ENCODE measurements at regions not wholly inside any gene's neighbourhood (a gene's known extent, or its start where the extent isn't known, plus 50 kb on each side); places are given as distances from the start of the nearest gene placed in this dataset.

DNA sequence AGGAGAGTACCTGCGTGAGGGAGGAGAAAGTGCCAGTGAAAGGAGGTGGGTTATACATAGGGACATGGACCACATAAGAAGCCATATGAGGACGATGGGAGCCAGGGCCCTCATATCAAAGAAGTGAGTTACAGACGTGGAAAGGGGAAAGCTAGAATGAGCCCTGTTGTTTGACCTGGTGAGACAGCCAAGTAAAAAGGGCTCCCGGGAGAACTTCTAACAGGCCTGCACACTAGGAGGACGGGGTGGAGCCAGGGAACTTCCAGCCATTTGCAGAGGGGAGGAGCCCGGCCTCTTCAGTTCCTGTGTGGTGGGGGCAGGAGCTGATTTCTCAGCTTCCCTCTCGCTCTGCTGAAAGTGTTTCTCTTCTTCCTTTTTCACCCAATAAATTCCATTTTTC, 84.1 kb upstream of the SLC66A3 start:
- Histone ChIP-seq H3F3A (ENCODE audit: low read depth) (no peaks in the 10 kb centered on the region), H3K9me2 (replicated peaks; ENCODE audit: low read depth, low read length) (no peaks in the 10 kb centered on the region), H3K4me1 (ENCODE audit: insufficient read depth, low read length, poor library complexity, severe bottlenecking) (peaks cover 15% of the 10 kb centered on the region), H3K27me3 (ENCODE audit: insufficient read depth, low read length, poor library complexity, severe bottlenecking) (no peaks in the 10 kb centered on the region), H4K20me1 (ENCODE audit: insufficient read depth, low read length, poor library complexity, severe bottlenecking) (no peaks in the 10 kb centered on the region), H3K4me3 (ENCODE audit: low read length, poor library complexity, severe bottlenecking) (no peak overlapping the region), H3K9ac (ENCODE audit: low read depth, low read length, poor library complexity, severe bottlenecking) (no peak overlapping the region), H3K9me3 (ENCODE audit: insufficient read depth, low read depth, low read length) (no peaks in the 10 kb centered on the region), H3K79me2 (ENCODE audit: insufficient read depth, low read length) (no peaks in the 10 kb centered on the region), H3K4me2 (ENCODE audit: low read depth, low read length, poor library complexity, severe bottlenecking) (no peak overlapping the region), H2AFZ (ENCODE audit: low read length) (peak overlapping the region; percentile 66), H3K36me3 (ENCODE audit: insufficient read depth, low read length) (no peaks in the 10 kb centered on the region)
- TF ChIP-seq EZH2phosphoT487 (IDR thresholded peaks at IDR 0.05; ENCODE audit: borderline replicate concordance), result no peak
- TF ChIP-seq, protein P1, sequence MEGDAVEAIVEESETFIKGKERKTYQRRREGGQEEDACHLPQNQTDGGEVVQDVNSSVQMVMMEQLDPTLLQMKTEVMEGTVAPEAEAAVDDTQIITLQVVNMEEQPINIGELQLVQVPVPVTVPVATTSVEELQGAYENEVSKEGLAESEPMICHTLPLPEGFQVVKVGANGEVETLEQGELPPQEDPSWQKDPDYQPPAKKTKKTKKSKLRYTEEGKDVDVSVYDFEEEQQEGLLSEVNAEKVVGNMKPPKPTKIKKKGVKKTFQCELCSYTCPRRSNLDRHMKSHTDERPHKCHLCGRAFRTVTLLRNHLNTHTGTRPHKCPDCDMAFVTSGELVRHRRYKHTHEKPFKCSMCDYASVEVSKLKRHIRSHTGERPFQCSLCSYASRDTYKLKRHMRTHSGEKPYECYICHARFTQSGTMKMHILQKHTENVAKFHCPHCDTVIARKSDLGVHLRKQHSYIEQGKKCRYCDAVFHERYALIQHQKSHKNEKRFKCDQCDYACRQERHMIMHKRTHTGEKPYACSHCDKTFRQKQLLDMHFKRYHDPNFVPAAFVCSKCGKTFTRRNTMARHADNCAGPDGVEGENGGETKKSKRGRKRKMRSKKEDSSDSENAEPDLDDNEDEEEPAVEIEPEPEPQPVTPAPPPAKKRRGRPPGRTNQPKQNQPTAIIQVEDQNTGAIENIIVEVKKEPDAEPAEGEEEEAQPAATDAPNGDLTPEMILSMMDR (conservative IDR thresholded peaks at IDR 0.05; ENCODE audit: low read length), result no peak

DNA sequence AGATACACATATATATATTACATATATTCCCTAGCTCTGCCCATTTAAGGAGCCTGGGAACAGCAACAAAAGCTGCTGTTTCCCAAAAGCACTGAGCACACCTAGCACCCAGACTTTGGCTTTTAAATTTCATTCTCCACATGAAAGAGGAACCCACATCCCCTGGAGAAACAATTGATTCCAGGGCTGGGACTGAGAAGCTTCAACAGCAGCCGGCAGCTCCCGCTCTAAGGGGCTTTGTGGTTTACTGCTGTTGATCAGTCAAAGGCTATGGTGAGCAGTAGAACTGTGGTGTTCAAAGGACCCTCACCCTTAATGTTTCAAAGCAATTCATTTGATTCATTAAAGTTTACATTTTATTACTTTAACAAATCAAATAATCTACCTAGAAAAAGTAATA, 83.3 kb upstream of the SLC66A3 start:
- peak overlapping the region; percentile 50 for H3K4me2 ChIP-seq (ENCODE audit: low read depth, low read length, poor library complexity, severe bottlenecking)
- no peaks in the 10 kb centered on the region for H3K27me3 ChIP-seq (ENCODE audit: insufficient read depth, low read length, poor library complexity, severe bottlenecking)
- no peaks in the 10 kb centered on the region for H4K20me1 ChIP-seq (ENCODE audit: insufficient read depth, low read length, poor library complexity, severe bottlenecking)
- no peak overlapping the region for H3K9ac ChIP-seq (ENCODE audit: low read depth, low read length, poor library complexity, severe bottlenecking)
- no peak for TF ChIP-seq EZH2phosphoT487 (IDR thresholded peaks at IDR 0.05; ENCODE audit: borderline replicate concordance)
- TF ChIP-seq, protein P1 (conservative IDR thresholded peaks at IDR 0.05; ENCODE audit: low read length), result no peak
- no peaks in the 10 kb centered on the region for H3K36me3 ChIP-seq (ENCODE audit: insufficient read depth, low read length)
- no peak overlapping the region for H3K4me3 ChIP-seq (ENCODE audit: low read length, poor library complexity, severe bottlenecking)
- no peaks in the 10 kb centered on the region for H3K9me2 ChIP-seq (replicated peaks; ENCODE audit: low read depth, low read length)
- no peaks in the 10 kb centered on the region for H3K9me3 ChIP-seq (ENCODE audit: insufficient read depth, low read depth, low read length)
- H2AFZ ChIP-seq (ENCODE audit: low read length), result peak overlapping the region; percentile 66
- H3F3A ChIP-seq (ENCODE audit: low read depth), result no peaks in the 10 kb centered on the region
- H3K4me1 ChIP-seq (ENCODE audit: insufficient read depth, low read length, poor library complexity, severe bottlenecking), result peaks cover 15% of the 10 kb centered on the region
- no peaks in the 10 kb centered on the region for H3K79me2 ChIP-seq (ENCODE audit: insufficient read depth, low read length)

DNA sequence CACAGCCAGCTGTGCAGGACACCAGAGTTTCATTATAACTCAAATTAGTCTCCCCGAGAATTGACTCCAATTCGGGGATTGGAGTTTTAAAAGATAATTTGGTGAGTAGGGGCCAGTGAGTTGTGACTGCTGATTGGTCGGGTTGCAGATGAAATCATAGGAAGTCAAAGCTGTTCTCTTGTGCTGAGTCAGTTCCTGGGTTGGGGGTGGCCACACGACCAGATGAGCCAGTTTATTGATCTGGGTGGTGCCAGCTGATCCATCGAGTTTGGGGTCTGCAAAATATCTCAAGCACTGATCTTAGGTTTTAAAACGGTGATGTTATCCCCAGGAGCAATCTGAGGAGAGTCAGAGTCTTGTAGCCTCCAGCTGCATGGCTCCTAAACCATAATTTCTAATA, 82.7 kb upstream of the SLC66A3 start:
- Histone ChIP-seq H3K79me2 (ENCODE audit: insufficient read depth, low read length) (no peaks in the 10 kb centered on the region), H3K4me3 (ENCODE audit: low read length, poor library complexity, severe bottlenecking) (no peak overlapping the region), H3K9me3 (ENCODE audit: insufficient read depth, low read depth, low read length) (no peaks in the 10 kb centered on the region), H3K4me1 (ENCODE audit: insufficient read depth, low read length, poor library complexity, severe bottlenecking) (peaks cover 15% of the 10 kb centered on the region), H2AFZ (ENCODE audit: low read length) (peak overlapping the region; percentile 66), H3K4me2 (ENCODE audit: low read depth, low read length, poor library complexity, severe bottlenecking) (peak overlapping the region; percentile 50), H3K9ac (ENCODE audit: low read depth, low read length, poor library complexity, severe bottlenecking) (no peak overlapping the region), H3K9me2 (replicated peaks; ENCODE audit: low read depth, low read length) (no peaks in the 10 kb centered on the region), H3K27me3 (ENCODE audit: insufficient read depth, low read length, poor library complexity, severe bottlenecking) (no peaks in the 10 kb centered on the region), H3K36me3 (ENCODE audit: insufficient read depth, low read length) (no peaks in the 10 kb centered on the region), H3F3A (ENCODE audit: low read depth) (no peaks in the 10 kb centered on the region), H4K20me1 (ENCODE audit: insufficient read depth, low read length, poor library complexity, severe bottlenecking) (no peaks in the 10 kb centered on the region)
- TF ChIP-seq, protein P1 (conservative IDR thresholded peaks at IDR 0.05; ENCODE audit: low read length), result no peak
- no peak for TF ChIP-seq EZH2phosphoT487 (IDR thresholded peaks at IDR 0.05; ENCODE audit: borderline replicate concordance)
